ENCODE measurements at regions not wholly inside any gene's neighbourhood (a gene's known extent, or its start where the extent isn't known, plus 50 kb on each side); places are given as distances from the start of the nearest gene placed in this dataset.

DNA sequence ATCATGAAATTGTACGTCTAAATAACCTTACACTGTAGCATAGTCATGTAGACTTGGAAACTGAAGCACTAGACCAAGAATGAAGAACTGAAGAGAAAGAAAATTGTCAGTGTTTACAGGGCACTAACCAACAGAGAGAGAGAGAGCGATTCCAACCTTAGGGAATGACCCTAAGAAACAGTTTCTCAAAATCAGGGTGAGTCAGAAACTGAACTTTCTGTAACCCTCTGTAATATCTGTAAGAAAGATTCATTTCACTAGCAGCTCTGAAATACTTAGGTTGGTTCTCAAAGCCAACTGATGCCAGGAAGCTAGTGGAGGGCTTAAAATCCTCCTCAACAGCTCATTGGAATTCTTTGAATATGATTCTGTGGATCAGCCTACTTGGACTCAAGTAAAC, 936.9 kb downstream of the EFNB2 start:
- intact Hi-C loops (cut with DNase I, micrococcal nuclease): no loop called here
- no peaks in the 10 kb centered on the region for H3K9me3 ChIP-seq
- DNase-seq (no peak), ATAC-seq (no peak)
- no peaks in the 10 kb centered on the region for H3K36me3 ChIP-seq (ENCODE audit: low read depth)
- no peaks in the 10 kb centered on the region for H3K4me1 ChIP-seq (ENCODE audit: low read depth)
- TF ChIP-seq, protein P1, sequence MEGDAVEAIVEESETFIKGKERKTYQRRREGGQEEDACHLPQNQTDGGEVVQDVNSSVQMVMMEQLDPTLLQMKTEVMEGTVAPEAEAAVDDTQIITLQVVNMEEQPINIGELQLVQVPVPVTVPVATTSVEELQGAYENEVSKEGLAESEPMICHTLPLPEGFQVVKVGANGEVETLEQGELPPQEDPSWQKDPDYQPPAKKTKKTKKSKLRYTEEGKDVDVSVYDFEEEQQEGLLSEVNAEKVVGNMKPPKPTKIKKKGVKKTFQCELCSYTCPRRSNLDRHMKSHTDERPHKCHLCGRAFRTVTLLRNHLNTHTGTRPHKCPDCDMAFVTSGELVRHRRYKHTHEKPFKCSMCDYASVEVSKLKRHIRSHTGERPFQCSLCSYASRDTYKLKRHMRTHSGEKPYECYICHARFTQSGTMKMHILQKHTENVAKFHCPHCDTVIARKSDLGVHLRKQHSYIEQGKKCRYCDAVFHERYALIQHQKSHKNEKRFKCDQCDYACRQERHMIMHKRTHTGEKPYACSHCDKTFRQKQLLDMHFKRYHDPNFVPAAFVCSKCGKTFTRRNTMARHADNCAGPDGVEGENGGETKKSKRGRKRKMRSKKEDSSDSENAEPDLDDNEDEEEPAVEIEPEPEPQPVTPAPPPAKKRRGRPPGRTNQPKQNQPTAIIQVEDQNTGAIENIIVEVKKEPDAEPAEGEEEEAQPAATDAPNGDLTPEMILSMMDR (IDR thresholded peaks at IDR 0.05): no peak
- H3K4me3 ChIP-seq: no peak overlapping the region

DNA sequence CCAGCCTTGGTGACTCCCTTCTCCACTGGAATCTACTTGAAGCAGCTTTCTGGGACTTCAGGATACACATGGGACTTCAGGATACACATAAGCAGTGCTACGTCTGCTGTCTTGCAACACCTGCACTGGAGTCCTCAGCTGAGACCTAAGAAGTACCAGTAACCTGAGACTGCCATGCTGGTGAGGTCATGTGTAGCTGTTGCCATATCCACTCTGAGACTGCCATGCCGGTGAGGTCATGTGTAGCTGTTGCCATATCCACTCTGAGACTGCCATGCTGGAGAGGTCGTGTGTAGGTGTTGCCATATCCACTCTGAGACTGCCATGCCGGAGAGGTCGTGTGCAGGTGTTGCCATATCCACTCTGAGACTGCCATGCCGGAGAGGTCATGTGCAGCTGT, 937.9 kb downstream of the EFNB2 start:
- intact Hi-C loops (cut with DNase I, micrococcal nuclease): no loop called here

DNA sequence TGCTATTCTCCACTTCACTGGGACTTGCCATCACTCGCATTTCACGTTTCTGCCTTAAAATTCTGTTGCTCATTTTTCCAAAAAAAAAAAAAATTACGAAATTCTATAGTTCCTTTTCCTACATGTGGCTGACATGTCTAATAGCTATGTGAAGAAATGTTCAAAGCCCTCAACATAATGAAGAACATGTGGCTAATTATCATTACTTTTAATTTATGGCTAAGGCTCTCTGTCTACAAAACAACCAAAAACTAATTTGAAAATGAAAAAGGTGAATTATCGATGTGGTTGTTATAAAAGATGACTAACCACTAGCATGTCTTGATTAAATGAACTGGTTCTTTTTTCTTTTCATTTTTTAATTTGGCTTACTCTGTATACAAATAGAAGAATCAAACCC, 940.0 kb downstream of the EFNB2 start:
- Histone ChIP-seq H3K9me3 (no peaks in the 10 kb centered on the region), H3K36me3 (ENCODE audit: low read depth) (no peaks in the 10 kb centered on the region), H3K4me1 (ENCODE audit: low read depth) (no peaks in the 10 kb centered on the region), H3K4me3 (no peak overlapping the region)
- TF ChIP-seq, protein P1 (IDR thresholded peaks at IDR 0.05): no peak
- intact Hi-C loops (cut with DNase I, micrococcal nuclease): no loop called here
- DNase-seq (no peak), ATAC-seq (no peak)

More for the DNA sequence above, 937.9 kb downstream of the EFNB2 start:
- no peaks in the 10 kb centered on the region for H3K9me3 ChIP-seq
- TF ChIP-seq, protein P1 (IDR thresholded peaks at IDR 0.05): no peak
- no peaks in the 10 kb centered on the region for H3K4me1 ChIP-seq (ENCODE audit: low read depth)
- no peak for ATAC-seq
- H3K4me3 ChIP-seq: no peak overlapping the region
- H3K36me3 ChIP-seq (ENCODE audit: low read depth): no peaks in the 10 kb centered on the region
- no peak for DNase-seq

DNA sequence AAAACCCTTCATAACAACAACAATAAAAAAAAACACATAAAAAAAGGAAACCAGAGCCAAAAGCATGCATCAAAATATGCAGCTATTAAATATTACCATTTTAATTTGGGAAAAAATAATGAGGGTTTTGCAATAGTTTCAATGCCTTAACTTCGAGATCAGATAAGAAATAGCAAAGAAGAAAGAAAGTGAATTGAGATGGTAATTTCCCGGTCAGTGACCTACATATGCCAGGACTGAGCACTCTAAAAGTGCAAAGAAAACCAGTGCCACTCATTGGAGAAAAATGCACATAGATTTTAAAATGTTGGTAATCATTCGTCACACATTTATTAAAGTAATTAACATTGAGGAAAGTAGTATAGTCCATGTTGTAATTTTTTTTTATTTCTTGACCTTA, 944.2 kb downstream of the EFNB2 start:
- ATAC-seq (no peak), DNase-seq (no peak)
- H3K4me3 ChIP-seq: no peak overlapping the region
- H3K9me3 ChIP-seq: no peaks in the 10 kb centered on the region
- H3K36me3 ChIP-seq (ENCODE audit: low read depth): no peaks in the 10 kb centered on the region
- TF ChIP-seq, protein P1 (IDR thresholded peaks at IDR 0.05): no peak
- intact Hi-C loops (cut with DNase I, micrococcal nuclease): no loop called here
- H3K4me1 ChIP-seq (ENCODE audit: low read depth): no peaks in the 10 kb centered on the region

- H3K36me3 ChIP-seq (ENCODE audit: low read depth): no peaks in the 10 kb centered on the region
- intact Hi-C loops (cut with DNase I, micrococcal nuclease): no loop called here
- H3K9me3 ChIP-seq: no peaks in the 10 kb centered on the region
- TF ChIP-seq, protein P1 (IDR thresholded peaks at IDR 0.05): no peak
- DNase-seq (no peak), ATAC-seq (no peak)
- H3K4me3 ChIP-seq: no peak overlapping the region
- H3K4me1 ChIP-seq (ENCODE audit: low read depth): no peaks in the 10 kb centered on the region
Measured at GRCh38 chr13:105587786-105588185, 947.7 kb downstream of the EFNB2 start.
